ENCODE measurements at regions not wholly inside any gene's neighbourhood (a gene's known extent, or its start where the extent isn't known, plus 50 kb on each side); places are given as distances from the start of the nearest gene placed in this dataset.
"Not testable (repeated sequence)": the region's sequence is repeated elsewhere in the genome, so short reads cannot be mapped to it uniquely, and the experiment has no call there.

DNA sequence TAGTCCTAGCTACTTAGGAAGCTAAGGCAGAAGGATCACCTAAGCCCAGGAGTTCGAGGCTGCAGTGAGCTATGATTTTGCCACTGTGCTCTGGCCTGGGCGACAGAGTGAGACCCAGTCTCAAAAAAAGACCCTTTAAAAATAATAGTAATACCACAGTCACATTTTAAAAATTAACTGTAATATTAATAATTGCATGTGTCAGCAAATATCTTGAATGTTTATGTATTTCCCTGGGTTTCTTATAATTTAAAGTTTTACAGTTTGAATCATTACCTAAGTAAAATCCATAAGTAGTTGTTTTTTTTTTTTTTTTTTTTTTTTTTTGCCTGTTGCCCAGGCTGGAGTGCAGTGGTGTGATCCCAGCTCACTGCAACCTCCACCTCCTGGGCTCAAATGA, 69.2 kb downstream of the LYZL2 start:
- no peak for DNase-seq (ENCODE audit: extremely low read depth, low read depth, low spot score)

DNA sequence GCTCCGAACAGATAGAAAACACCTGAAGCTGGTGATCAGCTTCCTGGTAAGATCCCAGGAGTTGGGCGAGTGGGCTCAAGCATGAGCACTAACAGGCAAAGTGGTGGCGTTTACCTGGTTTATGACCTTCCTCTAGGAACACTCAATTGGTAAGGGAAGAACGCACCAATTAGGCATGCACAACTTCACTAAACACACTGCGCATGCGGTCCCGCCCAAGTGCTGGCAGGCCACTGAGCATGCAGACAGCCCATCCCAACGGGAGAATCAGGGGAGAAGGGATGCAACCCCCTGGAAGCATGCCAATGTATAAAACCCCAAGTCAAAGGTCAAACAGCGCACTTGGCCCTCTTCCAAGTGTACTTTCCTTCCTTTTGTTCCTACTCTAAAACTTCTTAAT, 70.4 kb downstream of the LYZL2 start:
- DNase-seq (ENCODE audit: extremely low read depth, low read depth, low spot score) = no peak

DNA sequence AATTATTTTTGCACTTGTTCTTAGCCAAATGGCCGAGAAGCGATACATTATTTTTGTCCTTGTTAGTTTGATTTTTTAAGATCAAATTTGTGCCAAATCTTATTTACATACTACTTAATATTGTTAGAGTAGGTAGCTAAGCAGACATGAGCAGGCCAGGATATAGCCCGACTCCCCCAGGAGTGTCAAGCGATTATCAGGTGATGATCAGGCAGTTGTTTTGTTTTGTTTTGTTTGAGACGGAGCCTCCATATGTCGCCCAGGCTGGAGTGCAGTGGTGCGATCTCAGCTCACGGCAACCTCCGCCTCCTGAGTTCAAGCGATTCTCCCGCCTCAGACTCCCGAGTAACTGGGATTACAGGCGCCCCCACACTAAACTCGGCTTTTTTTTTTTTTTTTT, 71.1 kb downstream of the LYZL2 start:
- no peak for DNase-seq (ENCODE audit: extremely low read depth, low read depth, low spot score)

DNA sequence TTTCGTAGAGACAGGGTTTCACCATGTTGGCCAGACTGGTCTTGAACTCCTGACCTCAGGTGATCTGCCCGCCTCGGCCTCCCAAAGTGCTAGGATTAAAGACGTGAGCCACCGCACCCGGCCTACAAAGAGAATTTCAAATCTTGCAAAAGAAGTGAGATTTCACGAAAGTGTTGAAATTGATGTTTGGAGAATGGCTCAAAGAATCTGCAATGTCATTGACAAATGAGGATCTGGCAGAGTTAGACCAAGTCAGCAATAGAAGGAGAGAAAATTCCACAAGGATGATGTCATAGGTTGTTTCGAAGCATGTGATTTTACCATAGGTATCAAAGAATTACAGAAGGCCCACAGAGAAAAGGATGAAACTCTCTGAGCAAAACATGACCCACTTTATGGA, 71.7 kb downstream of the LYZL2 start:
- no peak for DNase-seq (ENCODE audit: extremely low read depth, low read depth, low spot score)

DNA sequence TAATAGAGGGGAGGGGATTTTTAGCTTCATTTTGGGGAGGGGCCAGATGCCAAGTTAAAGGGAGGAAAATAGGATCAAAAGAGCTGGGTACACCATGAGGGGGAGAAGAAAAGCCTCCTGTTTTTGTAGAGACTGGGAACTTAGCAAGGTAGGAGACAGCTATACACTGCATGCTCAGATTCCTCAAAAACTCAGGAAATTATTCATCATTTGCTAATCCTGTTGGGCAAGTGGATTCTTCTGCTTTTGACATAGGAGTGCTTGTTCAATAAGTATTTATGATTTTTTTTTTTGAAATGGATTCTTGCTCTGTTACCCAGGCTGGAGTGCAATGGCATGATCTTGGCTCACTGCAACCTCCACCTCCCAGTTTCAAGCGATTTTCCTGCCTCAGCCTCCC, 73.4 kb downstream of the LYZL2 start:
- no peak for DNase-seq (ENCODE audit: extremely low read depth, low read depth, low spot score)

DNA sequence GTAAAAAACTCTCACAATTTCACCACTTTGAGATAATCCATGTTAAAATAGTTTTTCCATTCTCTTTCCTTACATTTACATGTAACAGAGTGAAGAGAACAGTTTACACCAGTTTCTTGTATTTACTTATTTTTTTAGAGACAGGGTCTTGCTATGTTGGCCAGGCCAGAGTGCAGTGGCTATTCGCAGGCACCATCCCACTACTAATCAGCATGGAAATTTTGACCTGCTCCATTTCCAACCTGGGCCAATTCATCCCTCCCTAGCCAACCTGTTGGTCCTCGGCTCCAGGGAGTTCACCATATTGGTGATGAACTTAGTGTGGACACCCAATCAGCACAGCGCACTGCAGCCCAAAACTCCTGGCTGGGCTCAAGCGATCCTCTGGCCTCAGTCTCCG, 74.1 kb downstream of the LYZL2 start:
- no peak for DNase-seq (ENCODE audit: extremely low read depth, low read depth, low spot score)

DNA sequence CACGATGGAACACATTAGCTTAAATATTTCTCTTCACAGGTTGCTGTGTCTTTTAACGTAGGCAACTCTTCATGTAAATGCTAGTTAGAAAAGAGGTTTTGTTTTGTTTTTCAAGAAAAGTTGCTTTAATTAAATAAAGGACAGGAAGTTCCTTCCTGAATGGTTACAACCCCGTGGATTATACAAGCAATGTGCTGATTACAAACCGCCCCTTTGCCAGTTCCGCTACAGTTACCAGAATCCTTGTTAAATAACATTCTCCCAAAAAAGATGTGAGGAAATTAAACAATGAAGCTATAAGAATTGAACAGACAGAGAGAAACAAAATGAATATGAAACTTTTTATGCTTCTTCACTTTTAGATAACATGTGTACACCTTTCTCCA, 75.1 kb downstream of the LYZL2 start:
- DNase-seq (ENCODE audit: extremely low read depth, low read depth, low spot score) = no peak

DNA sequence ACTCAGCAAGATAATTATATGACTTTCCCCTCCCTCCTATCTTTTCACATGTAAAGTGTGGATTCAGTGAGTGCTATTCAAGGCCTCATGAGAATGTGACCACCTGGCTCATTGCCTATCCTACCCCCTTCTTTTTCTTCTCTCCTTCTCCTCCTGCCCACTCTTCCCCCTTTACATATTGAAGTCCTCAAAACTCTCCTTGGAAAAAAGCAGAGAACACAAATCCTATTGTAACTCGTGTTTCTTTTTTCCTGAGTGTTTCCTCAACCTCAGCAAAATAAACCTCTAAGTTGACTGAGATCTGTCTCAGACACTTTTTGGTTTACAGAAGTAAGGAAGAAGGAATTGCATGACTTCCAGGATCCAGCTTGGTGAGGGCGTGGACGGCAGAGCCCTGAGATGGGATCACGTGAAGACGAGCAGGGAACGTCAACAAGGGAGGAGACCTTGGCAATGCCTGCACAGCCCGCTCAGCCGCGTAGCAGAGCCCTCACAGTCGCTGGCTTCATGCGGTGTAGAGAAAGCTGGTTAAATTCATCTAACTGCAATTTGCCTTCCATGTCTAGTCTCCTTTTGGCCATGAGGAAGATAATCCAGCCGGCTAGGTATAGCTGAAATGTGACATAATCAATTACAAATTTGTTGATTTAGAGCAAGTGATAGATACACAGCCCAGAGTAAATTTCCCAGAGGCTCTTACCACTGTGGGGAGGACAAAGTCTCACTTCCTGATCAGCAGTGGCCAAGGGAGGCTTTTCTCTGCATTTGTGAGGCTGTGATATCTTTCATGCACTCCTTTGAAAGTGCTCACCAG, 75.7 kb downstream of the LYZL2 start:
- DNase-seq (ENCODE audit: extremely low read depth, low read depth, low spot score) = no peak

DNA sequence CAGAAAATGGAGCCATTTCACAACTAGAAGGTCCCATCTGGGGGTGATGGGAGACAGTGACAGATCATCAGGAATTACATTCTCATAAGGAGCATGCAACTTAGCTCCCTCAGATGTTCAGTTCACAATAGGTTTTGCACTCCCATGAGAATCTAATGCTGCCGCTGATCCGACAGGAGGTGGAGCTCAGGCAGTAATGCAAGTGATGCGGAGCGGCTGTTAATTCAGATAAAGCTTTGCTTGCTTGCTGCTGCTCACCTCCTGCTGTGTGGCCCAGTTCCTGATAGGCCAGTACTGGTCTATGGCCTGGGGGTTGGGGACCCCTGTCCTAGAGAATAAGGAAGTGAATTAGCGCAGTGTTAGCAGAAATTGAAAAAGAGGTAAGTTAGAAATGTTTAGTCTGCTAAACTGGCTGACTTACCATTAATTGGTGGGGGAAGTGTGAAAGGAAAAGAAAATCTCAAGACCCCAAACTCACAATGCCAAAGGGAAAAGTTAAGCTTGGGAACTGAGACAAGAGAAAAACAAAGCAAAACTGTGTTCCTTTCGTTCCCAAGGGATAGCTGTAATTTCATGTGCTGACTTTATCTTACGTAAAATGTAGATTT, 76.4 kb downstream of the LYZL2 start:
- DNase-seq (ENCODE audit: extremely low read depth, low read depth, low spot score) = no peak

DNA sequence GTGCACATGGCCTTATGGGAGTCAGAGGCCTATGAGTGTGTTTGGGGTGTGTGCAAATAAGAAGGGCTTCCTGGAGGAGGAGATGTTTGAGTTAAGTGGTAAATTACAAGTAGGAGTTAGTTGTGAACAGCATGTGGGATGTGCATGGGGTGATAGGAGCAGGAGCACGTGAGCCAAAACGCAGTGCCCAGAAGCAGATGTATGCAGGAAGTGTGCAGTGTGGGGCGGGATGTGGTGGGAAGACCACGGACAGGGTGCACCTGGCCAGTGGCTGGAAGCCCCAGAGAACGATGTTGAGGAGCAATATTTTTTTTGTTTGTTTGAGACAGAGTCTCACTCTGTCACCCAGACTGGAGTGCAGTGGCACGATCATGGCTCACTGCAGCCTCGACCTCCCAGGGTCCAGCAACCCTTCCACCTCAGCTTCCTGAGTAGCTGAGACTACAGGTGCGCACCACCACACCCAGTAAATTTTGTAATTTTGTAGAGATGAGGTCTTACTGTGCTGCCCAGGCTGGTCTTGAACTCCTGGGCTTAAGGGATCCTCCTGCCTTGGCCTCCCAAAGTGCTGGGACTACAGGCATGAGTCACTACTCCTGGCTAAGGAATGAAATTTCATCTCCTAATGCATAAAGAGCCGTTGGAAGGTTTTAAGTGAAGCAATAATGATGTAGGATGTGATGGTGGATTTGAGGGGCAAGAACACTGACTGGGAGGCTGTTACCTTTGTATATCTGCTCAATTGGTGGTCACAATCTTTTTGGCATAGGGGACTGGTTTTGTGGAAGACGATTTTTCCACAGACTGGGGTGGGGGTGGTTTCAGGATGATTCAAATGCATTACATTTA, 78.4 kb downstream of the LYZL2 start:
- DNase-seq (ENCODE audit: extremely low read depth, low read depth, low spot score) = no peak

DNA sequence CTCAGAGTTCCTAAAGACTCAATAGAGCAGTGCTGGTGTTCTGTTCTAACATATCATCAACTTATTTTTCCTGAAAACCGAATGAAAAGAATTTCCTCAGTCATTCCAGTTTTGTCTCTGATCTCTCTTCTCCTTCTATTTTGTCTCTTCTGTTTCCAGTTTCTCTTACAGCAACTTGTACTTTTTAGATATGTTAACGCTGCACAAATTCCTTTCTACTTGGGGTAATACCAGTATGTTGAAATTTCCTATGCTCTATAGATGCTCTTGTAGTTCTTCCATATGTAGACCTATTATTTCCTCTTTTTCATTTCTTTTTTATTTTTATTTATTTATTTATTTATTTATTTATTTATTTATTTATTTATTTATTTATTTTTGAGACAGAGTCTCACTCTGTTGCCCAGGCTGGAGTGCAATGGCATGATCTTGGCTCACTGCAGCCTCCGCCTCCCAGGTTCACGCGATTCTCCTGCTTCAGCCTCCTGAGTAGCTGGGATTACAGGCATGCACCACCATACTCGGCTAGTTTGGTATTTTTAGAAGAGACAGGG, 80.3 kb downstream of the LYZL2 start:
- DNase-seq (ENCODE audit: extremely low read depth, low read depth, low spot score) = not testable (repeated sequence)

DNA sequence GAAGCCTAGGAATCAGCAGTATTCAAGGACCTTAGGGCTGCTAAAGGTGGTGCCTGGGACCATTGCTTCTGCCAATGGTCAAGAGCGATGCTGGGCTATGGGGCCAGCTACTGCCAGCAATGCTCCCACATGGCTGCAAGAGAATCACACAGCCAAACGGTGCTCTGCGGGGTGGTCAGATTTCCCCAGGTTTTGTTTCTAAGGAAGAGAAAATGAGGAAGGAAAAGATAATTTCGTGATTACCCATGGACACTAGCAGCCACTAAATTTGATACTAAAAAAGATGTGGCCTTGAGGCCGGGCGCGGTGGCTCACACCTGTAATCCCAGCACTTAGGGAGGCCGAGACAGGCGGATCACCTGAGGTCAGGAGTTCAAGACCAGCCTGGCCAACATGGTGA, 83.0 kb downstream of the LYZL2 start:
- no peak for DNase-seq (ENCODE audit: extremely low read depth, low read depth, low spot score)

DNA sequence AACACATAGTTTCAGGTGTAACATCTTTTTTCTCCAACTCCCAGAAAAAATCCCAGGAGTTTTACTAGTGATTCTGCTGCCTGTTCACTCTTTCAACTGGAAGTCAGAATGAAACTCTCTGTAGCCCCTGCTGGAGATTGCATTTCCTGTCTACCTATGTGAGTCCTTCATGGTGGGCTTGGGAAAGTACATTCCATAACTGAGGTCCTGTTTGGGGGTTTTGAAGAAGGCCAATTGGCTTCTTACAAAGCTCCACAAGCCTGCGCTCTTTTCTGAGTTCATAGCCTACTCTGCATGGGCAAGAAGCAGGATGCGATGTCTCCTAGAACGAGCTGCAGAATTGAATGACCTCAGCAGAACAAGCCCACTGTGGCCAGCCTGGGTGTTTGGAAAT, 86.7 kb downstream of the LYZL2 start:
- DNase-seq (ENCODE audit: extremely low read depth, low read depth, low spot score) = no peak

DNA sequence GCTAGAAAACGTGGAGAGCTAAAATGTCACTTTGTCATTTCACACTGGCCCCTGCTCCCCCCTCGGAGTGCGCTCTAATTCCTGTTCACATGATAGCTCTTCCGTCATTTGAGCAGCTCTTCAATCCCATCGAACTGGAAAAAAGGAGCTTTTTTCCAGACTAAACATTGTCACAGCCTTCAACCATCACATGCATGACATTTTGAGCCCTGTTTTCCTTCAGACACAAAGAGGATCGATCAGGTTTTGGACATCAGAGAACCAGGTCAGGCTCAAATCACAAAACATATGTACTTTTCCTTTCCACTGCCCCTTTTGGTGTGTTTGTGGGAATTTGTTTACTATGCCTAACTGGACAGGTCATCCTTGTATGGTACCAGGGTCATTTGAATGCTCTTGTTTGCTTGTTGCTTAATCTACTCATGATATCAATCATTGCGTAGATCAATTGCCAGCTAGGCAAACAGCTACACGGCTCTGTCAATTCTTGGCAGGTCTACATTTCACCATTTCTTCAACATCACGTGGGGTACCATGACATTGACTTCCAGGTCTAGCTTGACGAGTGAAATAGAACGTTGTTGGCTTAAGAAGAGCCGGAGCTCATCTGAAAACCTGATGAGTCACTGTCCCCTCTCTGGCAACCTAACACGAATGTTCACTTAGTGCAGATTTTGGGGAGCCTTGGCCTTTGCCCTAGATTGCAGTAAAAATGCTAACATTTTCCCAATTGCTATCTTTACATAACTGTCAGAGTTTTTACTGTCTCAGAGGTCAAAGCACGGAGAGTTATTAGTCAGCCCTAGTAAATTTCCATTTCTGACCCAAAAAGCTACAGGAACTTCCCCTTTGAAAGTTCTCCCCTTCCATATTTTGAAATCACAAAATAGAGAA, 87.3 kb downstream of the LYZL2 start:
- no peak for DNase-seq (ENCODE audit: extremely low read depth, low read depth, low spot score)

DNA sequence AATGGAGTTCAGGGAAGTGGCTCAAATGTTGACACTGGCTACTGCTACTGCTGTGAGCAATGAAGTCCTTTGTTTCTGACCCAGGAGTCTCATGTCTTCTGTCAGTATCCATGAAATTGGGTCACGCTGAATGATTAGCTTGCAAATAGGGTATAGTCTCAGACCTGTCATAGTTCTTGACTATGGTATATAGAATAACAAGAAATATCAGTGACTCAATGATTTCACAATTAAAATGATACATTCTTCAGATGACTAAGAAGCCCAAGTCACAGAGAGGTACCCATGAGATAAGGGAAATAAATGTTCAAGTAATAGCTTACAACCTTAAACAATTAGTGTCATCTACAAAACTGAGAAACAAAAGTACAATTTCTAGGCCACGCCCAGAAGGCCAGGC, 89.3 kb downstream of the LYZL2 start:
- DNase-seq (ENCODE audit: extremely low read depth, low read depth, low spot score) = no peak

DNA sequence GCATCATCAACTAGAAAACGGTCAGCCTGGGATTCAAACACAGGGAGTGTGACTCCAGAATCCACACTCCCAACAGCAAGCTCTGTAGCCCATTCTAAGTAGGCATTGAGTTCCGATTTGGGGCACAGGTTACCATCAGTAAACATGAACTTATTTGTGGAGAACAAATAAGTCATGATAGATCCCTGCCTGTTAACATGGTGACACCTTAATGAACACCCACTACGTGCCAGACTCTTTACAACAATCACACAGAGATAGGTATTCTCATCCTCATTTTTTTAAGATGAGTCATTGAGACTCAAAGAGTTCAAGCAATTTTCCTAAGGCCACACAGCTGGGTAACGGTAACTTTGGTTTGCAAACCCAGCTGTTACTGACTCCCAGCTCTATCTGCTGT, 91.5 kb downstream of the LYZL2 start:
- no peak for DNase-seq (ENCODE audit: extremely low read depth, low read depth, low spot score)

DNA sequence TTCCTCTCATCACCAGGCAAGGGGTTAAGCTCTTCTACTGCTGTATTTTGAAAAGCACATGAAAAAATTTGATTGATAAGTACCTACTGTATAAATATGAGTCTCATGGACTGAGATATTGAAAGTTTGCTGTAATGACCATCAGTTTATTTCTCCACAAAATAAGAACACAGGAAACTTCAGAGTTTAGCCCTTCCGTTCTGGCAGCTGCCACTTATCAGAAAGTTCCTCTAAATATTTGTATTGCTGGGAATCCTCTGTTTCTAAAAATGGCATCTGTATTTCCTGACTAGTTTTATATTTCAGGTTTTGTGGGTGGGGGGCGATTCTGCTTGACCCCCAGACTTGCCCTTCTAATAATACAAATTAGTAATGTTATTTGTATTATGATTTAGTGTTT, 92.0 kb downstream of the LYZL2 start:
- no peak for DNase-seq (ENCODE audit: extremely low read depth, low read depth, low spot score)

DNA sequence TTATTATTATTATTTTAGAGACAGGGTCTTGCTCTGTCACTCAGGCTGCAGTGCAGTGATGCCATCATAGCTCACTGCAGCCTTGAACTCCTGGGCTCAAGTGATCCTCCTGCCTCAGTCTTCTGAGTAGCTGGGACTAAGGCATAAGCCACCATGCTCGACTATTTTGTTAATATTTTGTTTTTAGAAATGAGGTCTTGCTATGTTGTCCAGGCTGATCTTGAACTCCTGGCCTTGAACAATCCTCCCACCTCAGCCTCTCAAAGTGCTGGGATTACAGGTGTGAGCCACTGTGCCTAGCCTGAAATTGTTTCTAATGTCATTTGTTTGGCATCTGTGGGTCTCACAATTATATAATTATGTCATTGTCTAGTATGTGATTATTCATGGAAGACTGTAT, 92.4 kb downstream of the LYZL2 start:
- DNase-seq (ENCODE audit: extremely low read depth, low read depth, low spot score) = not testable (repeated sequence)

DNA sequence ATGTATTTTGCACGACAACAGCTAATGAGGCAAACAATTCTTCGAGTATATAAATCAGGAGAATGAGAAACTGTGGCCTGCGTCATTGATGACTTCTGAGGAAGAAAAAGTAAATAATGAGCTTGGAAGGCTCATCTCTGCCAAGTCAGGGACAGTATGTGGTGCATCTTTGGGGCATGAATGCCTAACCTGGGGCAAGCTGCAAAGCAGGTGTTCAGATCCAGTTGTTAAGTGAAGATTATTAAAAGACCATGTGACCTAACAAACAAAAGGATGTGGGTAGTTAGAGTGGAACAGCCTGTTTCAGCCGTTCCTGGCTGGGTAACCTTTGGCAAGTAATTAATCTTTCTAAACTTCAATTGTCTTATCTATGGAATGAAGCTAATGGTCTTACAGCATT, 93.0 kb downstream of the LYZL2 start:
- no peak for DNase-seq (ENCODE audit: extremely low read depth, low read depth, low spot score)

DNA sequence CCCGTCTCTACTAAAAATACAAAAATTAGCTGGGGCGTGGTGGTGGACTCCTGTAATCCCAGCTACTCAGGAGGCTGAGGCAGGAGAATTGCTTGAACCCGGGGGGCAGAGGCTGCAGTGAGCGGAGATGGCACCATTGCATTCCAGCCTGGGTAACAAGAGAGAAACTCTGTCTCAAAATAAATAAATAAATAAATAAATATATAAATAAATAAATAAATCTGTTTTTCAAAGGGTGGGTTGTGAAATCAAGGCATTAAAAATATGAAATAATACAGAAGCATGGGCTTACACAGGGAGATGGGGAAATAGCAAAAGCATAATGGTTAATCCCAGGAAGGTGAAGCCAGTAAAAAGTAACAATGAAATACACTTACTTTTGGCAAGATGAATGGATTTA, 93.9 kb downstream of the LYZL2 start:
- no peak for DNase-seq (ENCODE audit: extremely low read depth, low read depth, low spot score)

Measured in glomerular endothelial cell (primary cell).